NAMALWA (cell line): ENCODE measurements at regions not wholly inside any gene's neighbourhood (a gene's known extent, or its start where the extent isn't known, plus 50 kb on each side); places are given as distances from the start of the nearest gene placed in this dataset.

Experiments
- DNase-seq: peaks from one replicate; pipeline ENCODE4 v3.0.0-alpha.2; 2015; ENCODE audit warnings: low spot score

DNA sequence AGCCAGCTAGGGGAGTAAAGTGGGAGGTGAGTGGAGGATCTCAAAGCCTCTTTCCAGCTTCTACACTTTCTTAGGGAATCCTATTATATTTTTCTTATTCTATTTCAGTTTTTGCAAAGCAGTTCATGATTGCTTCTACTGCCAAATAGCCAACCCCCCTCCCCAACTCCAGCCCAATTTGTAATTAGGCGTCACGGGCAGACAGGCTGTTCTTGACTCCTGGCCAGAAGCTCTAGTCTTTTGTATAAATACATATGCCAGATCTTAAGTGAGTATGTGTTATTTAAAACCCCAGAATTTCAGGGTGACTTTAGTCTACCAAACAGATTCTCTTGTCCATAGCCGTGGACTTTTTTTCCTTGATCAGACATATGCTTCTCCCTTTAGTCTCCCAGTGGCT lies 255.2 kb downstream of the BUB3 start:
- no peak for DNase-seq

DNA sequence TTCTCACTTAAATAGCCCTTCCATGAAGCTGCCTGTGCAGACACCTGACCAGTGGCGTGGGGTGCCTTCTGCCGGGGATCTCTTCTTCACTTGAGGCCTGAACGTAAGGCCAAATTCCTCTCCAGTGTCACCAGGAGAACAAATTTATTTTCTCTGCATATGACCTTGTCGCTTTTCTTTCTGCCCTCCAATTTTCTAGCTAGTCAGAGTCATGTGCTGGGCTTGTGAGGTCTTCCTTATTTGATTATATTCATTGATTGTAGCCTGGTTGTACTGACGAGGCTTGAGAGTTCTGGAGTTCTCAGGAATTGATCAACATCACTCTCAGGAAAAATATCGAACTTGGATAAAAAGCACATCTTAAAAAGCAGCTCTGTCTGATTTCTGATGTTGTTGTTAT lies 255.7 kb downstream of the BUB3 start:
- DNase-seq = no peak

DNA sequence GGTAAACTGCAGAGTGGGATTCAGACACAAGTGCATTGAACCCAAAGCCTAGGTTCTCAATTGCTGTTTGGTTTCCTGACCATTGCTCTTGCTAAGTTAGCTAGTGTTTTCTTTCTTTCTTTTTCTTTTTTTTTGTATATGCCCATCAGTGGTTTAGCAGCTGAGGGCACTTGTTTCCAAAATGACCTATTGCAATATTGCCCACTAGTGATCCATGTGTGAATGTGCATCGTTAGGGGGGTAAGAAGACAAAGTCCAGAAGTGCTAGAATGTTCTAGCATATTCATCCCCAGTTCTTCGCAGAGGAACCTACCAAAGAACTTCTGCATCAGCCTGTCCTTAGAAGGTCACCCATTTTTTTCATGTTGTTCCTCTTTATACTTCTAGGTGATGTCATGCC lies 252.8 kb upstream of the GPR26 start:
- no peak for DNase-seq

DNA sequence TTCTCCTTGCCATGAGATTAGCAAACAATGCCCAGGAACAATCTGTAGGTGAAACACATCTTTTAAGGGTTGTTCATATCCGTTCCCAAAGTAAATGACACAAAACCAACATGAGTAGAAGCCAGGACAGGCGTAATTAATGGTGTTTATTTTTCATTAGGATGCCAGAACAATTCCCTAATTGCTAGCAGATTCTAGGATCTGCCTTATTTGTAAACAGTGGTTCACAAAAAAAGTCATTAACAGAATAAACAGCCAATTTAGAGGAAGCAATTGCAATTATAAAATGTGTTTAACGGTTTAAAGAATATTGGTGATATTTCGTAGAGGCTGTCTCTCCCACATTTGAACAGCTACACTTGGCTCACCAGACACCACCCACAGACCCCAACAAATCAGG lies 250.6 kb upstream of the GPR26 start:
- DNase-seq = no peak

DNA sequence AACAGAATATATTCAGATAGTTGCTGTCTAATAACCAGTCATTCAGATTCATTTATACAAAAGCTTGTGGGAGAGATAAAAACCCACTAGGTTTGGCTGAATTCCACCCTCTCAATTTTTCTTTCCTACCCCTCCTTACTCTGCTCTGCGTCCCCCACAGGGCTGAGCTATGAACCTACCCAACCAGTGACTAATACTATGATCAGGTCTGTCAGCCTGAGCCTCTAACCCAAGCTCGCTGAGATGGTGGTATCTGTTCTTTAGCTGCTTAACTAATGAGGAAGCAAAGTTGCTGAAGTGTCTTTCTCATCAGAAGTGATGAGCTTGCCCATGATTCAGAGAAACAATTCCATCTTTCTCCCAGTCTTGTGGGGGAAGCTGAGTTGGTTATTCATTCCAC lies 248.7 kb upstream of the GPR26 start:
- DNase-seq = no peak

DNA sequence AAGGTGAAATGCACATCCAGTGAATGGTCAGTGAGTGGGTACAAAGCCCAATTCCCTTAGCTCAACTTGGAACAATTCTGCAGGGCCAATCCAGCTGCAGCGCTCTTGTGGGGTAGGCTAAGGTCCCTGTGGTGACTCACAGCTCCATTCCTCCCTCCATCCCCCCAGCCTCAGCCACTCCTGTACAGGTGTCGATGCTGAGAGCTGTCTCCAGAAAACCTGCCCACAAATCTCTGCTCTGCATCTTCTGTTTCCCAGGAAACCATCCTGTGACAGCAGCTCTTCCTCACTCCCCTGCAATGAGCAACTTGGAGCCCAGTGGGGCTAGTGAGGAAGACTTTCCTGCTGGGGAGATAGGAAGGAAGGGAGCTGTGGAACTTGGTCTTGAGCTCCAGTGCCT lies 244.7 kb upstream of the GPR26 start:
- no peak for DNase-seq

DNA sequence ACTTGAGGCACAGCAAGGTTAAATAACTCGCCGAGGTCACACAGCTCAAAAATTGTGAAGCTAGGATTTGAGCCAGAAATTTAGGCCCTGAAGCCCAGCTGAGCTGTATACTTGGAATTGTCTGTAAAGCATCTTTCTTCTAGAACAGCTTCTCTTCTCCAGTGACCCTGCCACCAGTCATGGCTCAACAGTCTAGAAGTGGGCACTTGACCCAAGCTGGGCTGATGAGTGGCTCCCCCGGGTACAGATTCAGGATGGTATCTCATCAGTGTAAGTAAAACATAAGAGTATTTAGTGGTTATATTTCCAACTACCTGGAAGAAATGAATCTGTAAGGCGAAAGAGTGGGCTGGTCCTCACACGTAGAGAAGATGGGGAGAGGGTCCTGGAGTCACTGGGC lies 243.9 kb upstream of the GPR26 start:
- DNase-seq = no peak

DNA sequence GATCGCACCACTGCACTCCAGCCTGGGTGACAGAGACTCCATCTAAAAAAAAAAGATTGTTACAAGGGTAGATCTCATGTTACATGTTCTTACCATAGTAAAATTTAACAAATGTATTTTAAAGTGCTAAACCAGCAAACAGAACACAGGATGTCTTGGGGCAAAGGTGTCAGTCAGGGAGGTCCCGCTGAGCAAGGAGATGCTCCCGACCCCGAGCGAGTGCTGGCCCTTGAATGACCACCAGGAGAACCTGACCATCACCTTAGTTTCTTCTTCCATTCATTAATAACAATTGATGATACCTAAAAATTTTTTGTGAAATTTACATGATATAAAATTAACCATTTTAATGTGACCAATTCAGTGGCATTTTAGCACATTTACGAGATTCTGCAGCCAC lies 241.6 kb upstream of the GPR26 start:
- DNase-seq = no peak

DNA sequence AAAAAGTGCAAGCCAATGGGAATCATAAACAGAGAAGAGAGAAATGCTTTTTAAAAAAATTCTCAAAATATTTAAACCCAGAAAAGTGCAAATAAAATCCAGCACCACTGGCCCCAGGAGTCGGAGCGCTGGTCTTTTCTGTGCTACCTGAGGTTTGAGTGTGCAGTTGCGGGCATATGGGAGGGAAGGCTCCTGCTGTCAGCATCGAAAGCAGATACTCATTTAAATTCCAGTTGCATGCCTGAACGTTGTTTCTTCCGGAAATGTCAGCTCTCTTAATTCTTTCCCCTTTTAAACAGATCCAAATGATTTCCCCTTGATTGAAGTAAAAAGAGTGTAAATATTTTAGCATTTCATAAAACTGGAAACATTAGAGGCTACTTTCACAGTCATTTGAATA lies 240.5 kb upstream of the GPR26 start:
- no peak for DNase-seq

DNA sequence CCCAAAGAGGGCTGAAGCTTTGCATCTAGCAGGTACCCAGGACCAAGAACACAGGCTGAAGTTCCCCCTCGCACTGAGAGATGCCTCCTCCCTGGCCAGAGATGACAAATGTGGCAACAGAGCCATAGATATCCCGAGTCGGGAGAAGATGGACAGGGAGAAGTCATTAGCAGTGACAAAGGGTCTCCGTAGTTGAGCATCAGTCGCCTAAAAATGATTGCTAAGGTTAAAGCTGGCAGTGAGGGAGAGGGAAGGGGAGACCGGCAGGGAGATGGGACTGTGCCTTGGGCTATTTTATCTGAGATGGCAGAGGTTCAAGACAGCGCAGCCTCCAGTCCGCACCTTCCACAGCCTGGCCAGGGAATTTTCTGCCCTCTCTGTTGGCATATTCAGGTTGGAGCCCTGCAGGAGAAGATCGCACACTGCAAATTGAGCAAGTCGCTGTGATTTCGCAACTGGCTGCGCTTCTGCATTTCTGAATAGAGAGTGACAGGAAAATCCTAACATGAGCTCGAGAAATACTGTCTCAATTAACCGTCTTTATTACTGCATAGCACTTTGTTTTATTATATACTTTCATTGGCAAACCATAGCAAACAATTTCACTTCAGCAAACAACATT lies 238.9 kb upstream of the GPR26 start:
- no peak for DNase-seq

DNA sequence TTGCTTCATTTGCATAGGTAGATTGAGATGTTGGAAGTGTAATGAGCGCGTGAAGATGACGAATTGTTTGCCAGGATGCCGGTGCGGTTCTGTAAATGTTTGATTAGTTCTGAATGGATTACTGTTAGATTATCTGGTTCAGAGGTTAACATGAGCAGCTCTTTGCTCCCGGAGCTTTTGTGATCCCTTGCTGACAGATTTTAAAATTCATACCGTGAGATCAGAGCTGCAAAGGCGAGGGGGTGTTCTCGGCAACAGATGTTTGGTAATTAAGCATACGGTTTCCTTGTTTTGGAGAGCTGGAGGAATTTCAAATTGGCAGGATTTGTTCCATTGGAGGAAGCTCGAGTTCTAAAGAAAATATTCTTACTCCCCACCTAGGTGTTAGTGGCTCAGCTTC lies 237.8 kb upstream of the GPR26 start:
- no peak for DNase-seq

DNA sequence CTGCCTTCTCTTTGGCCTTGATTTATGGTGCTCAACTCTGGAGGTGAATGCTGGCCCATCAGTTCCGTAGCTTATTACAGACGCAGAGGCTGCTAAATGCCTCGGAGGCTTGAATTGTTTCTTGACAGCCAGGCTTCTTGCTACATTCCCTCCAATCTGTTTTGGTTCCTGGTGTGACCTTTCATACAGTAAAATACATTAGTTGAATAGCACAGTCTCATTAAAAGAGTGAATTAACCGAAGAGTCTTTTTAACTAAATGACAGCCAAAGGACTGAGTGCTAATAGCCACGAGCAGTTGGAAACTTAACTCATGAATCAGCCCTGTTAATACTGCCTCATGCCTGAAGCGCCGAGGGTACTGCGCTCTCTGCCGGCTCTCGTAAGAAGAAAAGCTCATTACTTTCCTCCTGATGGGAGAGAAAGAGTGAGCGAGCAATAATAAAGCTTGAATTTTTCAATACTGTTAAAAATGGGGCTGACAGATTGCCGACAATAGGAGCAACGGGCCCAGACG lies 236.4 kb upstream of the GPR26 start:
- DNase-seq = no peak

DNA sequence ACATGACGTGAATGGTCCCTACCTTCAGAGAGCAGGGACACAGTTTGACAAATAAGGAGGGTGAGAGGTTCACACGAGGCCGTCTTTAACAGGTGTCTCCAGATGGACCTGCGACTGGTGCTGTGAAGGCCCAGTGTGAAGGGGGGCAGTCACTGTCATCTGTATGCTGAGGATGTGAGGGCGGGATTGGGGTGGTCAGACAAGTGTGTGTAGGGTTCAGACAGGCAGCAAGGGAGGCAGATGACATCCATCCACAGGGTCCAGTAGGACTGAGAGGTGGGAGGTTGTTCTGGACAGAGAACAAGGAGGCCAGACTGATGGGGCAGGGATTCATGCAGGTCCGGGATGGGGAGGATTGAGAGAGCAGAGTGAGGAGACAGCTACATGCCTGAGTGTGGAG lies 232.6 kb upstream of the GPR26 start:
- DNase-seq = no peak

DNA sequence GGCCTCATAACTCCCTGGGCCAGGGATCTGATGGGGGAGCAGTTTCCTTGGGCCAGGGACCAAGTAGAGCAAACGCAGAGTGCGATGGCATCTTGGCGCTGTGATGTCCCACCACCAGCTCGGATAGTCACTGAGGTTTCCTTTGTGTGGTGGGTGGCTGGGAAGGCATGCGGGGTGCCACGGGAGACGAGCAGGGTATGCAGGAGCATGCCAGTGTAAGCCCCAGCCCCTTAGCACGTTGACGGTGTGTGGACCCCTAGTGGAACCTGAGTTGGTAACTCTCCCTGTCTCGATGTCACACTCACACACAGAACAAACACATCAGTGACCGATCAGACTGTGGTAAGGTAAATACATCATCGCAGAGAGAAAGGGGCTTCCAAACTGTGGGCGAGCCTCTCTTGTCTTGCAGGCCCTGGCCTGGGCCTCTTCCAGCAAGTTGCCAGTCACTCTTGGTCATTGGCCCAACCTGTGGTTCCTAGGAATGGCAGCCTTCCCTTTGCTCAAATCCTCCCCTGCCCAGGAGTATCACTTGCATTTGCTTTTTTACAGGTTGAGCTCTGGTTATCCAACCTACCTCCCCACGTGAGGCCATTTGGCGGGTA lies 231.6 kb upstream of the GPR26 start:
- DNase-seq = no peak

DNA sequence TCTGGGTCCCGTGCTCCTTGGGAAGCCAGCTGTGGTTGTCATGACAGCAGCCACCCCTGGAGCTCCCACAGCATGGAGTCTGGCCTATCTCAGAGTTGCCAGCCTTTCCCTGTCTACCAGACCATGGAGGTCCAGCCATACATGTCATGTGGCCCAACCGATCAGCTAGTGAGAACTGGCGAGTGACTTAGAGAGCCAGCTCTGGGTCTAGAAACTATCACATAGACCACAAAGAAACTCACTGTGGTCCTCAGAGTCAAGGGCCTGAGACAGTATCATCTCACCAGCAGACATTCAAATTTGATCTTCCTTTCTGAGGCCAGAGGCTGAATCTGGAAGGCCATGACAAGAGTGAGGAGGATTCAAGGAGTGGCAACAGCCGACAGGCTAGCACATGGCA lies 223.3 kb upstream of the GPR26 start:
- no peak for DNase-seq

DNA sequence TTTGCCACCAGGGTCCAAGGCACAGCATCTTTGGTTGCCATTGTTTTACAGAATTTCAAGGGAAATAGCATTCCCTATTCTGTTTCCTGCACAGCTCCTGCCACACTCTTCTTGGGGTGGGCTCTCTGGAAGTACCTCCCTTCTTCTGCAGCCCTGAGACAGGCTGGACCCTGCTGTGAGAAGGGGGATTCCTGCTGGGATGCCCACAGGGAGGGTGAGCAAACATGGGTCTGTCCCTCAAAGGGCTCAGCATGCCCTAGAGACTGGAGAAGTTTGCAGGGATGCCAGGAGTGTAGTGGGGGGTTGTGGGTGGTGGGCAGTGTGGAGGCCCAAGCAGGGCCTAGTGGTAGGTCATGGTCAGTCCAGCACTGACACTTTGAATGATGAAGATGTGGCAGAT lies 222.2 kb upstream of the GPR26 start:
- no peak for DNase-seq

DNA sequence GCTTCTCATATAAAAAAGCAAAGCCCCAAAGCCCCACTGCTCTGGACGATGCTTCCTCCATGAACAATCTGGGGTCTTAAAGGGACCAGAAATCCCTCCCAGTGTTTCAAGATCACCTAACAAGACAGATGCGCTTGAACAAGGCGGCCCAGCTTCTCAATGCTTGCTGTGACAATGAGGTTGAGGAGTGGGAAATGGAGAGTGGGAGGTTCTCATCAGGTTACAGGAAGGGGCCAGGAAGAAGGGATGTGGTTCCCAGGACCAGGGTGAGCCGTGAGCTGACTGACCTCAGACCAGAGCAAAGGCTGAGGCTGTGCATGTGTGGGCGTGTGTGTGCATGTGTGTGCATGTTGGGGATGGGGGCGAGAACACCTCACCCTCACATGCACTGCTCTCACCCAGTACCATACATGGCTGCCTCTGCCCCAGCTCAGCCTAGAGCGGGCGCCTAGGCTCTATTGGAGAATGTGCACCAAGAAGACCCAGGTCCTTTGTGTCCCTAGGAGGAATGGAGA lies 220.8 kb upstream of the GPR26 start:
- DNase-seq = no peak

DNA sequence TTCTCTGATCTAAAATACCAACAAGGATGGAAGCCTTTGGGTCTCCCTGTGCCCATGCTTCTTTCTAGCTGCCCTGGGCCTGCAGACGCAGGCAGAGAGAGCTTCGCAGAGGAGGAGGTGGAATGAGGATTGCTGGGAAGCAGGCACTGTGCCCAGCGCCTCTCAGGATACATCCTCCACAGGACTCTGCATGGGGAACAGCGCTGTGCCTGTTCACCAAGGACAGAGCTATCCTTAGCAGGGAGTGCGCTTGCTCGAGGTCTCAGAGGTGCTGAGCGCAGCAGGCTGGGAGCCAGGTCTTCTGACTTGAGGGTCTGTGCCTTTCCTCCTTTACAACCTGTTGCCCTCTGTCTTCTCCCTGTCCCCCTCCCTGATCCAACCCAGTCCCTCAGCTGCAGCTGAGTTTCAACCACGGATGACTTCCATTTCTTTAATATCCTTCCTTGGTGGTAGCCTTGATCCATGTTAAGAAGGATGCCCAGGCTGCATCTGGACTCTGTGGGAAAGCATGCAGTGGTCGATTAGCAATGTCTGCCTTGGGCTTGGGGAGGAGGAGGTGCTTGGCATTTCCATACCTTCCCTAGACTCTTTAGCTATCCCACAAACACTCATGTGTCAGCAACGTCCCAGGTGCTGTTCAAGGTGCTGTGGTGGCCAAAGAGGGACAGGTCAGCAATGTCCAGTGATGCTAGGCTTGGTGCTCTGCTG lies 219.6 kb upstream of the GPR26 start:
- no peak for DNase-seq

DNA sequence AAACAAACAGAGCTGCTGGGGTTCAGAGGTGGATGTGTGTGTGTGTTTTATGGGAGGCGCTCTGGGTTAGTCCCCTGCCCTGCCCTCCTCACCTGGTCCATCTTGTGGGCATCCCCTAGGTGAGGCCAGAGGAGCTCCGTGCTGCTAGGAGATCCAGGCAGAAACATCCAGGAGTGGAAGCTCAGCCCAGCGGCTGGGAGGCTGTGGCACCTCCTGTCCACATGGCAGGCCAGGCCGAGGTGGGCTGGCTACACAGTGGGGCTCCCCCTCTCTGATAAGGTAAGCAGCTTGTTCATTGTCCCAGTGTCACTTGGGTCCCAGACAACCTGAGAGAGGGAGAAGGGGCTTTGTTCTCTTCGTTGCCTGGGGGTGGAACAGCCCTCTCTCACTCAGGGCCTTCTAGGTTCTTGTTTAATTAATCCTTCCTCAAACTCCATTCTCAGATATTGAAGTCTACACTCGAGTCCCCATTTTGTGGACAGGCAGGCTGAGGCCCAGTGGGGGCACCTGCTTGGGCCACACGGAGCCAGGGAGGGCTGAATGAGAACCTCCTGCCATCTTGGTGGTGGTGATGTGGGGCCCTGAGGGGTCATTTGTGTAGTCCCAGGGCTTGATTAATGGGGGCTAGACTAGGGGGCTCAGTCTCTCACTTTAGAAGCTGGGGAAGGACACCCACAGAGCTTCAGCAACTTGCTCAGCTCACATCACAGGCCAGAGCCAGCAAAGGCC lies 216.8 kb upstream of the GPR26 start:
- DNase-seq = no peak

DNA sequence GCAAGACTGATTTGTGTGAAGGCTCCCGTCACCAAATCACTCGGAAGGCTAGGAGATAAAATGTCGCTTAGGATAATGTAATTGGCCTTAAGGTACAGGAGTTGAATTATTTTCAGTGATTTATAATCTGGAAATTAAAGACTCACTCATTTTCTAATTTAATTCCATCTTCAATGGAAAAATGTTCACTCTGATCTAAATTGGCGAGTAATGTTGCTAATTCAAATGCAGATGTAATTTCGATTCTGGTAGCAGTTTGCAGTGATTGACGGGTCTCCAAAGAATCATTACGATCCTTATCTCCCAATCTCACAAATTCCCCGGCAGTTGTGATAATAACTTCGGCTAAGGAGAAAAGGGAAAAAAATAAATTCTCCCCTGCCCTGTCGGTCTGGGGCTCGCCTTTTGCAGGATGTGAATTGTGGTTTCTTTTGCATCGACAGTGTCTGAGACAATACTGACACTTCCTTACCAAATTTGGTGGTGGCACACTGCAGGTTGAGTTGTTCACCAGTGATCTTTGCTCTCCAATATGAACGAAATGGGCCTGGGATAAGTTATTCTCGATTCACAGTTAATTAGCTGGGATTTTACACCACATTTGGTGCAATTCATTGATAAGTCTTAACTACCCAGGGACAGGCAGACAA lies 215.1 kb upstream of the GPR26 start:
- DNase-seq = no peak

DNA sequence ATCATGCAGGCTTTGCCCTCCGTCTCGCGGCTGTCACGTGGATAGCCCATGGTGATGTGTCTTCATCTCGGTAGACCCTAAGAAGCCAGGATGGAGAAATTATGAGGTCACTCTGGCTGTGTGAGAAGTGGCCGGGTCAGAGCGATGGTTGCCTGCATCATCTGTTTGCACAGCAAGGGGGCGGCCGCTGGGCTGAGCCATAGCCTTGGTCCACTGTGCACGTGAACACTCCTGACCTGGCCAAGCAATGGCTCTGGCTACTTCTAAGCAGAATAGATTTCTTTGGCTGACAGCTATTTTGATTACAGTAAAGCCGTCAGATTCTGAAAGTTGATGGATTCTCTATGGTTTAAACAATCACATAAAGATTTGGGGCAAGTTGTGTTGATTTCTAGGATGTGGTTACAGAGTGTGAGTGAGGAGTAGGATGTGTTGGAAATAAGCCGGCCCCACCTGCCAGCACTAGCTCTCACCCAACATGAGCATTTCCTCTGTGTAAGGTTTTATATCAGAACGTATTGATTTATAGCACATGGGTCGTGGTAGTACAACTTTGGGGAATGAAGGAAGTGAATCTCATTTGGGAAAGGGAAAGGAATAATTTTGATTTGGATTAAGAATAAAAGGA lies 214.4 kb upstream of the GPR26 start:
- no peak for DNase-seq

DNA sequence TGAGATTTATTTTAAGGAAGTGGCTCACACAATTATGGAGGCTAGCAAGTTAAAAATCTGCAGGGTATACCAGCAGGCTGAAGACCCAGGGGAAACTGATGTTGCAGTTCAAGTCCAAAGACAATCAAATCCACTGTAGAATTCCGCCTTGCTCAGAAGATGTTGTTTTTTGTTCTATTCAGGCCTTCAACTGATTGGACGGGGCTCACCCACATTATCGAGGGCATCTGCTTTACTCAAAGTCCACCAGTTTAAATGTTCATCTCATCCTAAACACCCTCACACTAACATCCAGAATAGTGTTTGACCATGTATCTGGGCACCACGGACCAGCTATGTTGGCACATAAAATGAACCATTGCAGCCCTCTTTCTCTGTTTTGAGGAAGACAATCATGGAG lies 211.2 kb upstream of the GPR26 start:
- DNase-seq = no peak
